Natural killer cell treated with Interleukin-12 subunit alpha and Interleukin-12 subunit beta and Interleukin-15 and Interleukin-18, amount 100 ng/mL, for 72 hours (primary cell): ENCODE measurements at regions not wholly inside any gene's neighbourhood (a gene's known extent, or its start where the extent isn't known, plus 50 kb on each side); places are given as distances from the start of the nearest gene placed in this dataset.
A peak's percentile ranks its signal among the peaks of the same experiment; 100 is the strongest.

Source experiments
- ATAC-seq, 2 donors: fragments of 150-1000 bp; cut with Tn5 transposase in 1 of 2; sonication (Bioruptor Pico), chemical (Tn5 transposase) in 1 of 2; 2 replicates each; pipeline ENCODE4 v1.10.0; 2021
- DNase-seq: peaks from one replicate; pipeline ENCODE4 v3.0.0; 2022; ENCODE audit warnings: low spot score
- H3K27ac Mint-ChIP-seq, 2 donors: 1 replicate in 1 of 2; 2 replicates in 1 of 2; pipeline ENCODE4 v1.8.0; 2022; ENCODE audit warnings: mixed read lengths in 2 of 2, mild to moderate bottlenecking in 1 of 2, moderate library complexity in 1 of 2
- H3K27me3 Mint-ChIP-seq, 2 donors: 1 replicate in 1 of 2; 2 replicates in 1 of 2; pipeline ENCODE4 v1.8.0; 2022; ENCODE audit warnings: mixed read lengths in 2 of 2
- H3K36me3 Mint-ChIP-seq: one replicate; pipeline ENCODE4 v1.8.0; 2022; ENCODE audit warnings: mixed read lengths
- H3K4me1 Mint-ChIP-seq, 2 donors: 1 replicate in 1 of 2; 2 replicates in 1 of 2; pipeline ENCODE4 v1.8.0; 2022; ENCODE audit warnings: low read depth in 2 of 2, mixed read lengths in 2 of 2, mild to moderate bottlenecking in 1 of 2
- H3K4me3 Mint-ChIP-seq: one replicate; pipeline ENCODE4 v1.8.0; 2022; ENCODE audit warnings: mixed read lengths
- H3K9me3 Mint-ChIP-seq: 2 replicates; pipeline ENCODE4 v1.8.0; 2022; ENCODE audit warnings: mixed read lengths

- Mint-ChIP-seq H3K4me1 (no peaks in the 10 kb centered on the region), H3K9me3 (peaks cover 12% of the 10 kb centered on the region), H3K4me3 (no peak overlapping the region), H3K27me3 (peaks cover 0 to 15% of the 10 kb centered on the region in 2 donors), H3K36me3 (peaks cover 17% of the 10 kb centered on the region), H3K27ac (no peak overlapping the region)
- DNase-seq (no peak), ATAC-seq (no peak)
Measured at GRCh38 chr2:105588581-105588980, 156.1 kb upstream of the NCK2 start.

GRCh38 chr2:105587637-105588036 lies 157.1 kb upstream of the NCK2 start:
- no peak overlapping the region for H3K4me3 Mint-ChIP-seq
- peaks cover 17% of the 10 kb centered on the region for H3K36me3 Mint-ChIP-seq
- no peak for ATAC-seq
- no peaks in the 10 kb centered on the region for H3K4me1 Mint-ChIP-seq
- H3K27me3 Mint-ChIP-seq = peaks cover 0 to 15% of the 10 kb centered on the region in 2 donors
- no peak for DNase-seq
- H3K9me3 Mint-ChIP-seq = peaks cover 12% of the 10 kb centered on the region
- no peak overlapping the region for H3K27ac Mint-ChIP-seq

DNA sequence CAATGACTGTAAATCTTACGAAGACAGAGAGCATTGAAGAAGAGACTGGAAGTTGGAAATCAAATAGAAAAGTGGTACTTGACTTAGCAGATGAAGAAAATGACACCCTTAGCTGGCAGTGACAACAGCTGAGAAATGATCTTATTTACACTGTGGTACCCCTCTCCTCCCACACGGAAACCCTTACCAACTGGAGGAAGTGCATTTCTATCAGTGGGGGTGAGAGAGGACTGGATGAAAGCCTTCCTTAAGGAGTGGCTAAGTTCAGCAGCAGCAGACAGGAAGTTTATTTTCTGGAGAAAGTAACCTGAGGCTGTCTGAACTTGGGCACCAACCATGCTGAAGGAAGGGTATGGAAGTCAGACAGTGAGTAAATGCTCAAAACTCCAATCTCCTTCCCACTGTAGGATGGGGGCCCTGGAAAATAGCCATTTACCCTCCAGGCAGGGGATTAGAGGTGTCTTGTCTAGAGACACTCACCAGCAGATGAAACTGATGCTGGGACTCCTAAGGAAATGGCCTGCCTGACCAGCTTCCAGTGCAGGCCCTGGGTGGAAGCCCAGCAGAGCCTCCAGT lies 160.2 kb upstream of the NCK2 start:
- Mint-ChIP-seq H3K27ac (no peak overlapping the region), H3K36me3 (peaks cover 16% of the 10 kb centered on the region), H3K4me1 (no peaks in the 10 kb centered on the region), H3K4me3 (no peak overlapping the region), H3K9me3 (peaks cover 9% of the 10 kb centered on the region), H3K27me3 (peaks cover 0 to 15% of the 10 kb centered on the region in 2 donors)
- DNase-seq (no peak), ATAC-seq (no peak)

- H3K27me3 Mint-ChIP-seq = peaks cover 0 to 15% of the 10 kb centered on the region in 2 donors
- no peak overlapping the region for H3K4me3 Mint-ChIP-seq
- H3K27ac Mint-ChIP-seq = no peak overlapping the region
- peaks cover 10% of the 10 kb centered on the region for H3K36me3 Mint-ChIP-seq
- H3K4me1 Mint-ChIP-seq = no peaks in the 10 kb centered on the region
- DNase-seq (no peak), ATAC-seq (no peak)
- peaks cover 6% of the 10 kb centered on the region for H3K9me3 Mint-ChIP-seq
Measured at GRCh38 chr2:105582952-105583660, 161.6 kb upstream of the NCK2 start.

- H3K4me1 Mint-ChIP-seq = no peaks in the 10 kb centered on the region
- no peaks in the 10 kb centered on the region for H3K9me3 Mint-ChIP-seq
- no peaks in the 10 kb centered on the region for H3K36me3 Mint-ChIP-seq
- no peak for DNase-seq
- H3K4me3 Mint-ChIP-seq = no peak overlapping the region
- no peak for ATAC-seq
- H3K27me3 Mint-ChIP-seq = peaks cover 0 to 9% of the 10 kb centered on the region in 2 donors
- no peak overlapping the region for H3K27ac Mint-ChIP-seq
Measured at GRCh38 chr2:105581555-105581944, 163.2 kb upstream of the NCK2 start.

- H3K9me3 Mint-ChIP-seq = no peaks in the 10 kb centered on the region
Measured at GRCh38 chr2:105580870-105581554, 163.7 kb upstream of the NCK2 start.

DNA sequence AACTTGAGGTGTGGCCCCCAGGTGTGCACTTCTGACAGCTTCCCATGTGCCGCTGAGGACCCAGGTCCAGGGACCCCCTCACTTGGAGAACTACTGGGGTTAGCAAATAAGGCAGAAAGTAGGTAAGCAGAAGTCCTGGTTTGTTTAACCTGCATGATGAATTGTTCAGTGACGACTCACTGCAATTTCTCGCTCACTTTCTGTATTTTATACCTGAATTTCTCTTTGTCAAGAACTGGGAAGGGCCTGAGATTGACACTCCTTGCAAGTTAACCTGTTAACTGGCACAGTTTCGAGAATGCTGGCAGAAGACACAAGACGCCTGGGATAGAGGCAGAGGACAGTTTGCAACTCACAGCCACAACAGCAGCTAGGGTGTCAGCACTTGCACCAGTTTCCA lies 164.5 kb upstream of the NCK2 start:
- H3K27ac Mint-ChIP-seq = no peak overlapping the region
- H3K36me3 Mint-ChIP-seq = no peaks in the 10 kb centered on the region
- DNase-seq = no peak
- no peaks in the 10 kb centered on the region for H3K4me1 Mint-ChIP-seq
- no peaks in the 10 kb centered on the region for H3K9me3 Mint-ChIP-seq
- no peak for ATAC-seq
- H3K27me3 Mint-ChIP-seq = peaks cover 1 to 6% of the 10 kb centered on the region in 2 donors
- H3K4me3 Mint-ChIP-seq = no peak overlapping the region

More at GRCh38 chr2:105580870-105581554, 163.7 kb upstream of the NCK2 start:
- Mint-ChIP-seq H3K27me3 (peaks cover 0 to 9% of the 10 kb centered on the region in 2 donors), H3K27ac (no peak overlapping the region), H3K4me3 (no peak overlapping the region), H3K36me3 (no peaks in the 10 kb centered on the region), H3K4me1 (no peaks in the 10 kb centered on the region)
- DNase-seq = no peak
- ATAC-seq = no peak

DNA sequence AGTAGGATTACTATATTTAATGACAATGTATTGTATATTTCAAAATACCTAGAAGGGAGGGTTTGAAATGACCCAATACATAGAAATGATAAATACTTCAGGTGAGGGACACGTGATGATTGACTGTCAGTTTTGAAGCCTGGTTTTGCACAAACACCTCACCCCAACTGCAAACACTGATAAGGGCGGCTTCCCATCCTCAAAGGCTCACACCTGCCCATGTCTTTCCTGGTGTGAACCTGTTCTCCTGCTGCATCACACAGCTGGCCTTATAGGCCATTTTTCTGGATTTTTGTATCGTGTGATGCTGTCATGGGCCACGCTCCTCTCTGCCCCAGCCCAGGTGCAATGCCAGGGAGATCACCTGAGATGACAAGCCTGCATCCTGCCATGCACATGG lies 166.5 kb upstream of the NCK2 start:
- H3K27ac Mint-ChIP-seq = no peak overlapping the region
- DNase-seq (no peak), ATAC-seq (no peak)

GRCh38 chr2:105577762-105578161 lies 166.9 kb upstream of the NCK2 start:
- Mint-ChIP-seq H3K9me3 (no peaks in the 10 kb centered on the region), H3K27ac (no peak overlapping the region), H3K4me3 (no peak overlapping the region), H3K36me3 (no peaks in the 10 kb centered on the region), H3K27me3 (peaks cover 0 to 3% of the 10 kb centered on the region in 2 donors), H3K4me1 (no peaks in the 10 kb centered on the region)
- ATAC-seq = no peak
- no peak for DNase-seq

More for the DNA sequence above, 166.5 kb upstream of the NCK2 start:
- Mint-ChIP-seq H3K27me3 (peaks cover 0 to 3% of the 10 kb centered on the region in 2 donors), H3K9me3 (no peaks in the 10 kb centered on the region), H3K36me3 (no peaks in the 10 kb centered on the region), H3K4me3 (no peak overlapping the region), H3K4me1 (no peaks in the 10 kb centered on the region)

DNA sequence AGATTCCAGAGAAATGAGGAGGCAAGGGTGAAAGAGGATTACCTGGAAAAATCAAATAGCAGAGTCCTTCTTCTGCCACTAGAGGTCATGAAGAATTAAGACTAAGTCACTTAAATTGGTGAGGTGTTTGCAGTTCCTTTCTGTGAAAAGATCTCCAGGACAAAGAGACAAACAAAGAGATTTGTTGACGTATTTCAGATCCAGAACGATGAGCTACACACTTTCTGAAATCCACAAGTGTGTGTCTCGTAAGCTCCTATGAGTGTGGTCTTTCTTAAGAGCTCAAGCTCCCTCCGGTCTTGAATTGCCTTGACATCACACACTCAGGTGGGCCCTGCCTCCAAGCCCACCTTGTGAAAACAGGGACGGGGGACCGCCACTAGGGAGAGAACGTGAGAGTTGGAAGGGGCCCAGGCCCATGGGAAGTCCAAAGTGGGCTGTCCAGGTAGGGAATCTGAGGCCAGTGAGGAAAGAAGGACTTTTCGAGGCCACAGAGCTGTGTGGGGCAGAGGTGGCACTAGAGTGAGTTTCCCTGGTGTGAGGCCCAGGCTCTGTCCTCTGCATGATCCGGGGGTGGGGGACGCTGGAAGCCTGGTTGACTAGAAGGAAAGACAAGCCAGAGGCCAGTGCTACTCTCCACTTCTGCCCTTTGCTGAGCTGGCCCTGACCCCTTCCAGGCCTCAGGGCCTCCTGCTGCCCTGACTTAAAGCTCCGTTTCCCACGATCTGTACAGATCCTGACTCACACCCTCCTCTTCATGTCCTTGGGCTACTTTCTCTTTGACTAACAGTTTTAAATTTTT lies 168.1 kb upstream of the NCK2 start:
- ATAC-seq (no peak), DNase-seq (no peak)
- peaks cover 0 to 3% of the 10 kb centered on the region in 2 donors for H3K4me1 Mint-ChIP-seq
- H3K36me3 Mint-ChIP-seq = no peaks in the 10 kb centered on the region
- H3K27me3 Mint-ChIP-seq = peaks cover 7% of the 10 kb centered on the region in 2 donors
- no peaks in the 10 kb centered on the region for H3K9me3 Mint-ChIP-seq
- H3K4me3 Mint-ChIP-seq = no peak overlapping the region
- H3K27ac Mint-ChIP-seq = peak overlapping the region in 1 of 2 donors; percentile 37

DNA sequence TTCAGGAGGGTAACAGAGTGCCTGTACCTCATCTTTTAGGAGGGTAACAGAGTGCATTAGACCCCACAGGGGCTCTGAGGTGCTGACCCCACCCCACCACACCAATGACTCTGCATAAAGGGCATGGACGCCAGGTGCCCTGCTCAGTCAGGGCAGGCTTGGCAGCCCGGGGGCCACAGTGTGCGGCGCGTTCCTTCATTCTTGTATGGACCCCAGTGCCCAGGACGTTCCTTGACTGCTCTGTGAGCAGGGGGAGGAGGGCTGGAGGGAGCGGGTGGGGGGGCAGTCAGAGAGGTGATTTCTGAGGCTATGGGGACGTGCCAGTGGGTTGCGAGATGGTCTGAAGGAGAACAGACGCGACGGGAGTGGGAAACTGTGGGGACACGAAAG lies 168.7 kb upstream of the NCK2 start:
- ATAC-seq (no peak), DNase-seq (no peak)
- Mint-ChIP-seq H3K27ac (no peak overlapping the region), H3K36me3 (no peaks in the 10 kb centered on the region), H3K4me3 (no peak overlapping the region), H3K9me3 (no peaks in the 10 kb centered on the region), H3K27me3 (peaks cover 7 to 13% of the 10 kb centered on the region in 2 donors), H3K4me1 (peaks cover 0 to 3% of the 10 kb centered on the region in 2 donors)

DNA sequence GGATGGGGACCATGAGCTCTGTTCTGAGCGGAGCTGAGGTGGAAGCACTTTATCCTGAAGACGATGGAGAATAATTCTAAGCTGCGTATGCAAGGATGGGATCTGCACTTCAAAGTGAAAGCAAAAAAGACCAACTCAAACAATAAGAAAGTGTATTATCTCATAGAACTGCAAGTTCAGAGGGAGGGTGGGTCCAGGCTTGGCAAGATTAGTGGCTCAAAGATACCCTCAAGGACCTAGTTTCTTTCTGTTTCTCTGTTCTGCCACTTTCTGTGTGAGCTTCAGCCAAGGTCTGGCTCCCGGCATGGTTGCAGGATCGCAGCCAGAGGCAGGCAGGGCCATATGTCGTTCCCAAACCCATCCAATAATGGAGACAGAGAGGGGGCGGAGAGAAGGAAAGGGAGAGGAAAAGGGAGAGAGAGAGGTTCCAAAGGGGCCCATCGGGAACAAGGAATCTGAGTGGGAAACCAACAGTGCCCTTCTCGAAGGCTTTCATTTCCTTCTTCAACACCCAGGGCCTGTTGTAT lies 169.2 kb upstream of the NCK2 start:
- Mint-ChIP-seq H3K27ac (no peak overlapping the region), H3K9me3 (no peaks in the 10 kb centered on the region), H3K27me3 (peaks cover 7 to 18% of the 10 kb centered on the region in 2 donors), H3K4me1 (peaks cover 0 to 3% of the 10 kb centered on the region in 2 donors), H3K36me3 (no peaks in the 10 kb centered on the region), H3K4me3 (no peak overlapping the region)
- ATAC-seq = no peak
- DNase-seq = no peak

DNA sequence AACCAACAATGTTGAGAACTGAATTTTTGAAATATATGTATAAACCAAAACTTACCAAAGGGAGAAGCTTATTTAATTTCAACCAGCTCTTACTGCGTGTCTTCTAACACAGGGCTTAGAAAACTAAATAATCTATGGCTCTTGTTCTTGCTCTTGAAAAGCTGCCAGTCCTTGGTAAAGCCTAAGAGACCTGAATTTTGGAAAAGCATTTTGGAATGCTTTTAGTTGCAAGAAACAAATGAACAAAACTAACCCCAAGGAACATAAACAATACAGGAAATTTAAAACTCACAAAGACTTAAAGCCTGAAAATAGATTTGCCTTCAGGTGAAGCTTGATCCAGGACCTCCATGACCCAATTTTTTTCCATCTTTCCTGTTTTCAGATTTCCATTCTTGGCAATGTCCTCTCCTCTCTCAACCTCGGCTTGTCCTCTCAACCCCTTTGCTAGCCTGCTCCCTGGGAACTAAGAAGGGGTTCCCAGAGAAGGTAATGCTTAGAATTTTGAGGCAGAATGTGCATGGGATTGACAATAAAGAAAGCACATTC lies 169.8 kb upstream of the NCK2 start:
- no peaks in the 10 kb centered on the region for H3K9me3 Mint-ChIP-seq
- no peak overlapping the region for H3K27ac Mint-ChIP-seq
- peaks cover 0 to 3% of the 10 kb centered on the region in 2 donors for H3K4me1 Mint-ChIP-seq
- no peak overlapping the region for H3K4me3 Mint-ChIP-seq
- H3K27me3 Mint-ChIP-seq = peaks cover 7 to 23% of the 10 kb centered on the region in 2 donors
- H3K36me3 Mint-ChIP-seq = no peaks in the 10 kb centered on the region
- ATAC-seq = no peak
- no peak for DNase-seq
